GM12865 (cell line): ENCODE measurements at regions not wholly inside any gene's neighbourhood (a gene's known extent, or its start where the extent isn't known, plus 50 kb on each side); places are given as distances from the start of the nearest gene placed in this dataset.
"Not testable (repeated sequence)": the region's sequence is repeated elsewhere in the genome, so short reads cannot be mapped to it uniquely, and the experiment has no call there.

Experiments
- DNase-seq: peaks from one replicate; pipeline ENCODE4 v3.0.0; 2010; ENCODE audit warnings: low read depth
- H3K4me3 ChIP-seq: 2 replicates; pipeline ENCODE4 v1.5.1; 2011; ENCODE audit warnings: mild to moderate bottlenecking, low read depth, low read length, control low read depth
- TF ChIP-seq, protein P1 (sequence below): IDR thresholded peaks from 2 replicates; pipeline ENCODE4 v1.5.1; 2011; ENCODE audit warnings: low read length, control low read depth, low read depth, inconsistent platforms; ENCODE audit not compliant: insufficient read depth; ENCODE audit errors: missing control alignments

DNA sequence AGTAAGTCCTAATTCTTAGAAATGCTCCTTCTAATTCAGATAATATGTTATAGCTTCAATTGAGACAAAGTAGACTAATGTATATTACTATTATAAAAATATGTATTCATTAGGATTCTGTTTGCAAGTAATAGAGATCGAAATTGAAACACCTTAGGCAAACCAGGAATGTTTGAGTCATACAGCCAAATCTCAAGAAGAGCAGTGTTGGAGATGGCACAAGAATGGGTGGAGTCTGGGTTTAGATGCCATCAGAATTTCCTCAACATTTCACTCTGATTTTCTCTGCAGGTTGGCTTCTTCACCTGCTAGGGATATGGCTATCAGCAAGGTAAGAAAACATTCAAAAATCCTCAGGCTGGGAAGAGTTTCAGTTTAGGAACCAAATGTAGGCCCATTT is 405.4 kb downstream of the CCDC85A start:
- DNase-seq: no peak
- TF ChIP-seq, protein P1, sequence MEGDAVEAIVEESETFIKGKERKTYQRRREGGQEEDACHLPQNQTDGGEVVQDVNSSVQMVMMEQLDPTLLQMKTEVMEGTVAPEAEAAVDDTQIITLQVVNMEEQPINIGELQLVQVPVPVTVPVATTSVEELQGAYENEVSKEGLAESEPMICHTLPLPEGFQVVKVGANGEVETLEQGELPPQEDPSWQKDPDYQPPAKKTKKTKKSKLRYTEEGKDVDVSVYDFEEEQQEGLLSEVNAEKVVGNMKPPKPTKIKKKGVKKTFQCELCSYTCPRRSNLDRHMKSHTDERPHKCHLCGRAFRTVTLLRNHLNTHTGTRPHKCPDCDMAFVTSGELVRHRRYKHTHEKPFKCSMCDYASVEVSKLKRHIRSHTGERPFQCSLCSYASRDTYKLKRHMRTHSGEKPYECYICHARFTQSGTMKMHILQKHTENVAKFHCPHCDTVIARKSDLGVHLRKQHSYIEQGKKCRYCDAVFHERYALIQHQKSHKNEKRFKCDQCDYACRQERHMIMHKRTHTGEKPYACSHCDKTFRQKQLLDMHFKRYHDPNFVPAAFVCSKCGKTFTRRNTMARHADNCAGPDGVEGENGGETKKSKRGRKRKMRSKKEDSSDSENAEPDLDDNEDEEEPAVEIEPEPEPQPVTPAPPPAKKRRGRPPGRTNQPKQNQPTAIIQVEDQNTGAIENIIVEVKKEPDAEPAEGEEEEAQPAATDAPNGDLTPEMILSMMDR: no peak
- H3K4me3 ChIP-seq: no peak overlapping the region

DNA sequence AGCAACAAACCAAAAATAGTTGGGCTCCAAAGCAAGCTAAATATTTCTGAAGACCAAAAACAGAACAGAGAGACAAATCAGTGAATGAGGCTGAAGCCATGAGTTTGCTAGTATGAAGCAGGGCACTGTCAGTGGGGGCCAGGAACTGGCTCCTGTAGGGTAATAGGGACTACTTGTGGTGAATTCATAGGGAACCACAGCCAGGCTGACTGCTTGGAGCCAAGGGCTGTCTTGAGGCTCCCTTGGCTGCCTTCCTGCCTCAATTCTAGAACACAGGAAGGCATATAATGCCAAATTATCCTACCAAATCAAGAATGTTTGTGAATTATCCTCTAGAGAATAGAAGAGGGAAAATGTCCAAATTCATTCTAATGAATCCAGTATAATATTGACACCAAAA is 406.0 kb downstream of the CCDC85A start:
- H3K4me3 ChIP-seq: no peak overlapping the region
- TF ChIP-seq, protein P1: no peak
- DNase-seq: no peak

DNA sequence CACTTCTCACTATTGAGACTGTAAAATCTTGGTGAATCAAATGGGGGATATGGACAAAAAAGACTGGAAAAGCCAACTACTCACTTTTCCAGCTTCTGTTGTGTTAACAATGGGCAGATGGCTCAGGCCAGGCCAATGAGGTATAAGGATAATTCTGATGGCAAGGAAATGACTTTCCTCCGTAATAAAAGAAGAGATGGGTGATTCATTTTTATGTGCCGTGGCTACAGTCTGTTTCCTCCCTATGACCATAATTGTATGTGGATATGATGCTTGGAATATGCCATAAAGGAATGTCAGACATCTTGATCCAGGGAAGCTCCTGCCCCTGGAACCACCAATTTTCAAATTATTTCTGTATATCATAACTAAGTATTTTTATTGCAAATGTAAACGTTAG is 406.8 kb downstream of the CCDC85A start:
- no peak overlapping the region for H3K4me3 ChIP-seq
- TF ChIP-seq, protein P1: no peak
- no peak for DNase-seq

DNA sequence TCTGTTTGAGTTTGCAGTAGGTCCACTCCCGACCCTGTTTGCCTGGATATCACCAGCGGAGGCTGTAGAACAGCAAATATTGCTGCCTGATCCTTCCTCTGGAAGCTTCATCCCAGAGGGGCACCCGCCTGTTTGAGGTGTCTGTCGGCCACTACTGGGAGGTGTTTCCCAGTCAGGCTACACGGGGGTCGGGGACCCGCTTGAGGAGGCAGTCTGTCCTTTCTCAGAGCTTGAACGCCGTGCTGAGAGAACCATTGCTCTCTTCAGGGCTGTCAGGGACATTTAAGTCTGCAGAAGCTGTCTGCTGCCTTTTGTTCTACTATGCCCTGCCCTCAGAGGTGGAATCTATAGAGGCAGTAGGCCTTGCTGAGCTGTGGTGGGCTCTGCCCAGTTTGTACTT is 422.3 kb downstream of the CCDC85A start:
- not testable (repeated sequence) for DNase-seq, H3K4me3 ChIP-seq

DNA sequence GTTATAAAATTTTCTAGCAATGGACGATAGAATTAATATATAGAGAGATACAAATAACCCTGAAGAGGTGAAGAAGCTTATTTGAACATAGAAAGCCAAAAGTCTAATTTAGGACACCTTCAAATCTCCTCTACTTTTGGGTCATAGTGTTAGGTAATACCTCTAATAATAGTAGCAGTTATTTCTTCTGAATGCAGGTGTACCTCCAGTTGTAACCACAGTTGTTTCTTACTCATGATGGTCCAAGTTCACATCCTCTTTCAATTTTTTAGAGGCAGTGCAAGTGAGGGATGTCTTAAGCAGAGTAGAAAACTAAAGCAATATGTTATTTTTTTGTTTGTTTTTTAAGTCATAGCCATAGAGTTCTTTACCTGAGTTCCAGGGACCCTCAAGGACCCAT is 429.5 kb downstream of the CCDC85A start:
- TF ChIP-seq, protein P1: no peak
- DNase-seq: no peak

DNA sequence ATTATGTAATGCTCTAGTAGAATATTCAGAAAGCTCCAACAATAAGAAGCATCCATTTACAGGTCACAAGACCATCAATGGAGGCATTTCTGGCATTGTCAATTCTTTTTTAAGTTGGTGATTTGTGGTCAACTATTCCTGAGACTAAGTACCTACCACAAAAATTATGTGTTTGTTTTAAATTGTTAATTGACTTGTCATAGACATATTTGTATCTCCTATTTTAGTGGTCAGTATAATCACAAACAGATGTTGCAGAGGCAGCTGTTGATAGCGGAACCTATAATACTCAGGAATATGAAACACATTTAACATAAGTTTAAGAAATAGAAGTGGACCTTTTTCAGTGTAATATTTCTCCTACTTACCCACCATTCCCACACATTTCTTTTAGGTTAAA is 430.1 kb downstream of the CCDC85A start:
- no peak for DNase-seq
- no peak overlapping the region for H3K4me3 ChIP-seq
- TF ChIP-seq, protein P1: no peak

More for the DNA sequence above, 429.5 kb downstream of the CCDC85A start:
- H3K4me3 ChIP-seq: no peak overlapping the region

DNA sequence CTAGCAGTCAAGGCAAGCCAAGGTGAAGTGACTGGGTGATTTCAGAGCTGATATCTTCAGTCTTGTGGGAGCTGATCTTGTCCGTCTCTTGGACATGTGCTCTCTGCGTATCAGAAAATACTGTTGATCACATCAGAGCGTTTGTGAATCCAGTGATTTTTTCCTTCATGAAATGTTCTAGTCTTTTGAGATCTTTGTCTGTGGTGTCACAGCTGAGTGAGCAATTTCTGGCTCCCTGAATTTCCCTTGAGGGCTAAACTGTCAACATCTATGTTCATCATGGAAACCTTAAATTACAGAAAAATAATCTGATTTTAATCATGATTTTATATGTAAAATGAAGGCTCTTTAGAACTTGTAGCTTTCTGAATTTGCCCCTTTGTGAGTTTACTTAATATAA is 432.0 kb downstream of the CCDC85A start:
- H3K4me3 ChIP-seq: no peak overlapping the region
- TF ChIP-seq, protein P1: no peak
- DNase-seq: no peak
